ENCODE measurements at regions not wholly inside any gene's neighbourhood (a gene's known extent, or its start where the extent isn't known, plus 50 kb on each side); places are given as distances from the start of the nearest gene placed in this dataset.

GRCh38 chr13:31955101-31955500 is 76.5 kb upstream of the FRY start:
- Mint-ChIP-seq H3K4me3 (no peak overlapping the region), H3K36me3 (ENCODE audit: low read depth) (peaks cover 8% of the 10 kb centered on the region; the same call in 1 of the 3 replicates), H3K4me1 (no peaks in the 10 kb centered on the region), H3K27ac (no peak overlapping the region), H3K9me3 (peaks cover 19% of the 10 kb centered on the region), H3K27me3 (ENCODE audit: insufficient read depth, low read depth, poor library complexity) (peaks cover 3% of the 10 kb centered on the region)
- ATAC-seq (no peak), DNase-seq (ENCODE audit: low spot score) (no peak)
- Histone ChIP-seq H4K20me1 (replicated peaks; ENCODE audit: insufficient read depth) (no peaks in the 10 kb centered on the region), H3K27me3 (ENCODE audit: insufficient read depth) (no peaks in the 10 kb centered on the region), H2AFZ (no peak overlapping the region), H3K79me2 (replicated peaks; ENCODE audit: insufficient read depth) (no peaks in the 10 kb centered on the region), H3K27ac (ENCODE audit: low read depth) (no peak overlapping the region), H3K4me3 (no peak overlapping the region), H3K4me2 (no peak overlapping the region), H3K4me1 (ENCODE audit: insufficient read depth) (no peaks in the 10 kb centered on the region), H3F3A (replicated peaks; ENCODE audit: low read depth) (no peaks in the 10 kb centered on the region), H3K9me2 (ENCODE audit: insufficient read depth) (0 out of 2 replicates have a peak, but pooled peaks cover 7% of the 10 kb centered on the region), H3K36me3 (ENCODE audit: insufficient read depth) (peaks cover 6% of the 10 kb centered on the region; the same call in 1 of the 2 replicates)
- no peak for TF ChIP-seq STAT1 (IDR thresholded peaks at IDR 0.05; ENCODE audit: unreplicated experiment)
- TF ChIP-seq REST (IDR thresholded peaks at IDR 0.05; ENCODE audit: unreplicated experiment), result no peak
- TF ChIP-seq CREB1 (CRISPR knock-in tag; IDR thresholded peaks at IDR 0.05; ENCODE audit: low read depth), result no peak
- TF ChIP-seq ZNF331 (CRISPR knock-in tag; IDR thresholded peaks at IDR 0.05; ENCODE audit: low read depth), result no peak
- no peak for TF ChIP-seq NANOG (IDR thresholded peaks at IDR 0.05; ENCODE audit: borderline replicate concordance)
- TF ChIP-seq CTCF (conservative IDR thresholded peaks at IDR 0.05; ENCODE audit: low read depth in 2 of 2), result no peak
- no peak for TF ChIP-seq ZNF462 (CRISPR knock-in tag; IDR thresholded peaks at IDR 0.05)
- no peak for TF ChIP-seq ETS1 (IDR thresholded peaks at IDR 0.05)
- TF ChIP-seq EZH2 (IDR thresholded peaks at IDR 0.05; ENCODE audit: low read depth, unreplicated experiment), result no peak
- no peak for TF ChIP-seq POLR2AphosphoS5 (IDR thresholded peaks at IDR 0.05; ENCODE audit: low read depth)
- no peak for TF ChIP-seq ZNF114 (CRISPR knock-in tag; IDR thresholded peaks at IDR 0.05)
- TF ChIP-seq JUNB (IDR thresholded peaks at IDR 0.05; ENCODE audit: unreplicated experiment), result no peak
- no peak for TF ChIP-seq EZH2phosphoT487 (IDR thresholded peaks at IDR 0.05; ENCODE audit: unreplicated experiment)

Data from GM23338 (cell line).